KOPT-K1 (cell line): ENCODE measurements at regions not wholly inside any gene's neighbourhood (a gene's known extent, or its start where the extent isn't known, plus 50 kb on each side); places are given as distances from the start of the nearest gene placed in this dataset.
"Not testable (repeated sequence)": the region's sequence is repeated elsewhere in the genome, so short reads cannot be mapped to it uniquely, and the experiment has no call there.

Source experiments
- H3K27ac ChIP-seq: fragments of 200-600 bp; sonication (generic); 2 replicates; pipeline ENCODE4 v1.5.1; 2016; ENCODE audit warnings: antibody characterized with exemption, mild to moderate bottlenecking, low read depth, low read length; ENCODE audit not compliant: poor library complexity, severe bottlenecking
- H3K36me3 ChIP-seq: fragments of 200-600 bp; sonication (generic); 2 replicates; pipeline ENCODE4 v1.5.1; 2017; ENCODE audit warnings: antibody characterized with exemption, mild to moderate bottlenecking, low read length, moderate library complexity; ENCODE audit not compliant: insufficient read depth
- H3K9me3 ChIP-seq: fragments of 200-600 bp; sonication (generic); 2 replicates; pipeline ENCODE4 v1.5.1; 2017; ENCODE audit warnings: antibody characterized with exemption, low read length, mild to moderate bottlenecking; ENCODE audit not compliant: insufficient read depth, poor library complexity, severe bottlenecking

GRCh38 chr13:68748038-68748437 lies 1359.6 kb upstream of the ATXN8OS start:
- Histone ChIP-seq H3K9me3 (no peaks in the 10 kb centered on the region), H3K27ac (no peak overlapping the region), H3K36me3 (no peaks in the 10 kb centered on the region)

- Histone ChIP-seq H3K27ac (no peak overlapping the region), H3K9me3 (no peaks in the 10 kb centered on the region), H3K36me3 (no peaks in the 10 kb centered on the region)
Measured at GRCh38 chr13:68745502-68745901, 1362.1 kb upstream of the ATXN8OS start.

GRCh38 chr13:68736961-68737360 lies 1370.7 kb upstream of the ATXN8OS start:
- Histone ChIP-seq H3K36me3 (no peaks in the 10 kb centered on the region), H3K27ac (no peak overlapping the region), H3K9me3 (no peaks in the 10 kb centered on the region)

GRCh38 chr13:68727798-68728197 lies 1379.8 kb upstream of the ATXN8OS start:
- Histone ChIP-seq H3K36me3 (no peaks in the 10 kb centered on the region), H3K27ac (no peak overlapping the region), H3K9me3 (no peaks in the 10 kb centered on the region)

GRCh38 chr13:68727165-68727564 lies 1380.5 kb upstream of the ATXN8OS start:
- Histone ChIP-seq H3K36me3 (no peaks in the 10 kb centered on the region), H3K27ac (no peak overlapping the region), H3K9me3 (no peaks in the 10 kb centered on the region)

GRCh38 chr13:68719815-68720214 lies 1387.8 kb upstream of the ATXN8OS start:
- no peak overlapping the region for H3K27ac ChIP-seq
- H3K9me3 ChIP-seq, result no peaks in the 10 kb centered on the region
- H3K36me3 ChIP-seq, result no peaks in the 10 kb centered on the region

GRCh38 chr13:68715651-68716050 lies 1392.0 kb upstream of the ATXN8OS start:
- H3K9me3 ChIP-seq, result no peaks in the 10 kb centered on the region
- H3K36me3 ChIP-seq, result no peaks in the 10 kb centered on the region
- H3K27ac ChIP-seq, result no peak overlapping the region

- no peaks in the 10 kb centered on the region for H3K36me3 ChIP-seq
- H3K27ac ChIP-seq, result no peak overlapping the region
- H3K9me3 ChIP-seq, result no peaks in the 10 kb centered on the region
Measured at GRCh38 chr13:68714292-68714691, 1393.3 kb upstream of the ATXN8OS start.

GRCh38 chr13:68713394-68713793 lies 1394.2 kb upstream of the ATXN8OS start:
- no peaks in the 10 kb centered on the region for H3K36me3 ChIP-seq
- H3K9me3 ChIP-seq, result no peaks in the 10 kb centered on the region
- H3K27ac ChIP-seq, result no peak overlapping the region

GRCh38 chr13:68708336-68708908 lies 1399.2 kb upstream of the ATXN8OS start:
- no peaks in the 10 kb centered on the region for H3K9me3 ChIP-seq
- H3K36me3 ChIP-seq, result no peaks in the 10 kb centered on the region
- H3K27ac ChIP-seq, result no peak overlapping the region

- H3K36me3 ChIP-seq, H3K27ac ChIP-seq, H3K9me3 ChIP-seq: not testable (repeated sequence)
Measured at GRCh38 chr13:68706044-68706443, 1401.6 kb upstream of the ATXN8OS start.

- Histone ChIP-seq H3K27ac (no peak overlapping the region), H3K36me3 (no peaks in the 10 kb centered on the region), H3K9me3 (no peaks in the 10 kb centered on the region)
Measured at GRCh38 chr13:68697551-68697950, 1410.1 kb upstream of the ATXN8OS start.

- no peak overlapping the region for H3K27ac ChIP-seq
- no peaks in the 10 kb centered on the region for H3K9me3 ChIP-seq
- H3K36me3 ChIP-seq, result no peaks in the 10 kb centered on the region
Measured at GRCh38 chr13:68696907-68697306, 1410.7 kb upstream of the ATXN8OS start.

GRCh38 chr13:68692049-68692448 lies 1415.6 kb upstream of the ATXN8OS start:
- Histone ChIP-seq H3K36me3 (no peaks in the 10 kb centered on the region), H3K9me3 (no peaks in the 10 kb centered on the region), H3K27ac (no peak overlapping the region)

GRCh38 chr13:68690567-68690966 lies 1417.1 kb upstream of the ATXN8OS start:
- no peak overlapping the region for H3K27ac ChIP-seq
- H3K36me3 ChIP-seq, result no peaks in the 10 kb centered on the region
- no peaks in the 10 kb centered on the region for H3K9me3 ChIP-seq

GRCh38 chr13:68676513-68677115 lies 1431.0 kb upstream of the ATXN8OS start:
- H3K27ac ChIP-seq, result no peak overlapping the region
- no peaks in the 10 kb centered on the region for H3K9me3 ChIP-seq
- H3K36me3 ChIP-seq, result no peaks in the 10 kb centered on the region
